Vagina (tissue), 2 donors: ENCODE measurements at regions not wholly inside any gene's neighbourhood (a gene's known extent, or its start where the extent isn't known, plus 50 kb on each side); places are given as distances from the start of the nearest gene placed in this dataset.

Experiments
- CTCF ChIP-seq, 3 experiments: fragments of 450-650 bp in 2 of 3; fragments of 200-600 bp in 1 of 3; sonication (generic) in 1 of 3; IDR thresholded peaks; one replicate each; pipeline ENCODE4 v1.5.1; 2017 to 2019; ENCODE audit warnings: antibody characterized with exemption in 3 of 3, mild to moderate bottlenecking in 2 of 3, moderate library complexity in 2 of 3
- POLR2AphosphoS5 ChIP-seq, 2 donors: sonication (generic); formaldehyde crosslinking; IDR thresholded peaks; one replicate each; pipeline ENCODE4 v1.9.0; 2017; ENCODE audit warnings: antibody characterized with exemption in 2 of 2, mild to moderate bottlenecking in 2 of 2, low read depth in 1 of 2; ENCODE audit not compliant: insufficient read depth in 1 of 2

GRCh38 chr2:80969900-80970299 is 665.3 kb upstream of the LRRTM1 start:
- TF ChIP-seq CTCF (IDR thresholded peaks at IDR 0.05) (no peak), POLR2AphosphoS5 (IDR thresholded peaks at IDR 0.05; ENCODE audit: insufficient read depth in 1 of 2, low read depth in 1 of 2) (no peak)
